WTC11 (cell line): ENCODE measurements at regions not wholly inside any gene's neighbourhood (a gene's known extent, or its start where the extent isn't known, plus 50 kb on each side); places are given as distances from the start of the nearest gene placed in this dataset.
"Not testable (repeated sequence)": the region's sequence is repeated elsewhere in the genome, so short reads cannot be mapped to it uniquely, and the experiment has no call there.

Experiments
- ATAC-seq: fragments of 200-7000 bp; cut with Tn5 transposase; 2 replicates; pipeline ENCODE4 v1.10.0; 2021; ENCODE audit warnings: mild to moderate bottlenecking, moderate library complexity
- CTCF ChIA-PET: fragments of 300-600 bp; sonication (Branson Sonifier 250); formaldehyde crosslinking; loops from one replicate; lab custom pipeline; 2021; ENCODE audit warnings: antibody characterized with exemption; lab: Charles Lee
- POLR2A ChIA-PET: fragments of 350-600 bp; sonication (Branson Sonifier 250); formaldehyde crosslinking; loops from one replicate; lab custom pipeline; 2021; ENCODE audit warnings: antibody characterized with exemption; lab: Charles Lee
- DNase-seq: peaks from one replicate; pipeline ENCODE4 v3.0.0; 2021; ENCODE audit warnings: low spot score
- H3K27ac Mint-ChIP-seq: 2 replicates; pipeline ENCODE4 v1.8.0; 2021; ENCODE audit warnings: mixed read lengths
- H3K27me3 Mint-ChIP-seq: 2 replicates; pipeline ENCODE4 v1.8.0; 2021; ENCODE audit warnings: low read depth, mild to moderate bottlenecking, moderate library complexity, mixed read lengths
- H3K36me3 Mint-ChIP-seq: 2 replicates; pipeline ENCODE4 v1.8.0; 2021; ENCODE audit warnings: mixed read lengths
- H3K4me1 Mint-ChIP-seq: 2 replicates; pipeline ENCODE4 v1.8.0; 2022; ENCODE audit warnings: mixed read lengths
- H3K4me3 Mint-ChIP-seq: 2 replicates; pipeline ENCODE4 v1.8.0; 2021; ENCODE audit warnings: mild to moderate bottlenecking, moderate library complexity, mixed read lengths
- H3K9me3 Mint-ChIP-seq: 2 replicates; pipeline ENCODE4 v1.8.0; 2021; ENCODE audit warnings: mixed read lengths
- ETV6 ChIP-seq: sonication (generic); formaldehyde crosslinking; IDR thresholded peaks from 2 replicates; pipeline ENCODE4 v1.8.1; 2022; ENCODE audit warnings: mild to moderate bottlenecking, missing genetic modification reagents
- FOXK1 ChIP-seq: sonication (generic); formaldehyde crosslinking; IDR thresholded peaks from 2 replicates; pipeline ENCODE4 v1.8.0; 2022; ENCODE audit warnings: mild to moderate bottlenecking, moderate library complexity, missing genetic modification reagents
- JAZF1 ChIP-seq: fragments of 250-450 bp; sonication (Bioruptor Pico); IDR thresholded peaks from 2 replicates; pipeline ENCODE4 v1.9.0; 2021; ENCODE audit warnings: moderate library complexity, mild to moderate bottlenecking, inconsistent platforms
- NFATC4 ChIP-seq: fragments of 250-450 bp; sonication (Bioruptor Pico); IDR thresholded peaks from 2 replicates; pipeline ENCODE4 v1.9.0; 2021; ENCODE audit warnings: mild to moderate bottlenecking
- NR1H2 ChIP-seq: sonication (generic); formaldehyde crosslinking; IDR thresholded peaks from 2 replicates; pipeline ENCODE4 v1.9.0; 2021; ENCODE audit warnings: mild to moderate bottlenecking, moderate library complexity, missing genetic modification reagents
- NR2C2 ChIP-seq: sonication (generic); formaldehyde crosslinking; IDR thresholded peaks from 2 replicates; pipeline ENCODE4 v1.8.0; 2022; ENCODE audit warnings: mild to moderate bottlenecking, missing genetic modification reagents
- NR3C1 ChIP-seq: sonication (generic); formaldehyde crosslinking; conservative IDR thresholded peaks from 2 replicates; pipeline ENCODE4 v1.8.1; 2023; ENCODE audit warnings: low read depth, mild to moderate bottlenecking, missing genetic modification reagents
- SP1 ChIP-seq: sonication (generic); formaldehyde crosslinking; conservative IDR thresholded peaks from 2 replicates; pipeline ENCODE4 v1.8.1; 2022; ENCODE audit warnings: missing genetic modification reagents
- TEAD1 ChIP-seq: sonication (generic); formaldehyde crosslinking; IDR thresholded peaks from 2 replicates; pipeline ENCODE4 v1.8.0; 2022; ENCODE audit warnings: mild to moderate bottlenecking, missing genetic modification reagents
- ZNF138 ChIP-seq: sonication (generic); formaldehyde crosslinking; conservative IDR thresholded peaks from 2 replicates; pipeline ENCODE4 v1.8.1; 2022; ENCODE audit warnings: mild to moderate bottlenecking, moderate library complexity, missing genetic modification reagents
- ZNF219 ChIP-seq: sonication (generic); formaldehyde crosslinking; IDR thresholded peaks from 2 replicates; pipeline ENCODE4 v1.8.0; 2023; ENCODE audit warnings: missing genetic modification reagents, mild to moderate bottlenecking, borderline replicate concordance
- ZNF232 ChIP-seq: sonication (generic); formaldehyde crosslinking; IDR thresholded peaks from 2 replicates; pipeline ENCODE4 v1.8.0; 2022; ENCODE audit warnings: mild to moderate bottlenecking, missing genetic modification reagents
- TF ChIP-seq, protein P1 (sequence below): fragments of 250-450 bp; sonication (Bioruptor Pico); IDR thresholded peaks from 2 replicates; pipeline ENCODE4 v1.8.0; 2021; ENCODE audit warnings: mild to moderate bottlenecking
- TF ChIP-seq, protein P2 (sequence below): sonication (generic); formaldehyde crosslinking; IDR thresholded peaks from 2 replicates; pipeline ENCODE4 v1.8.1; 2023; ENCODE audit warnings: mild to moderate bottlenecking, missing genetic modification reagents, moderate library complexity
- TF ChIP-seq, protein P3 (sequence below): fragments of 250-450 bp; sonication (Bioruptor Pico); IDR thresholded peaks from 2 replicates; pipeline ENCODE4 v1.9.0; 2021; ENCODE audit warnings: moderate library complexity, mild to moderate bottlenecking, inconsistent platforms, borderline replicate concordance

DNA sequence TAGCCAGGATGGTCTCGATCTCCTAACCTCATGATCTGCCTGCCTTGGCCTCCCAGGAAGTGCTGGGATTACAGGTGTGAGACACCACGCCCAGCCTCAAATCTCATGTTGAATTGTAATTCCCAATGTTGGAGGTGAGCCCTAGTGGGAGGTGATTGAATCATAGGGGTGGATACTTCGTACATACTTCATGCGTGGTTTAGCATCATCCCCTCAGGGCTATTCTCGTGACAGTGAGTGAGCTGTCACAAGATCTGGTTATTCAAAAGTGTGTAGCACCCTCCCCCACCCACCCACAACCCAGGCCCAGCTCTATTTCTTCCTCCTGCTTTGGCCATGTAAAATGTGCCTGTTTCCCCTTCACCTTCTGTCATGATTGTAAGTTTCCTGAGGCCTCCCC, 236.9 kb upstream of the IL12A start:
- no peak overlapping the region for H3K27ac Mint-ChIP-seq
- ATAC-seq (no peak), DNase-seq (no peak)
- H3K4me3 Mint-ChIP-seq = no peak overlapping the region
- H3K9me3 Mint-ChIP-seq = peaks cover 31% of the 10 kb centered on the region
- CTCF ChIA-PET = no interaction called here
- TF ChIP-seq FOXK1 (CRISPR knock-in tag) = no peak
- TF ChIP-seq, protein P1, sequence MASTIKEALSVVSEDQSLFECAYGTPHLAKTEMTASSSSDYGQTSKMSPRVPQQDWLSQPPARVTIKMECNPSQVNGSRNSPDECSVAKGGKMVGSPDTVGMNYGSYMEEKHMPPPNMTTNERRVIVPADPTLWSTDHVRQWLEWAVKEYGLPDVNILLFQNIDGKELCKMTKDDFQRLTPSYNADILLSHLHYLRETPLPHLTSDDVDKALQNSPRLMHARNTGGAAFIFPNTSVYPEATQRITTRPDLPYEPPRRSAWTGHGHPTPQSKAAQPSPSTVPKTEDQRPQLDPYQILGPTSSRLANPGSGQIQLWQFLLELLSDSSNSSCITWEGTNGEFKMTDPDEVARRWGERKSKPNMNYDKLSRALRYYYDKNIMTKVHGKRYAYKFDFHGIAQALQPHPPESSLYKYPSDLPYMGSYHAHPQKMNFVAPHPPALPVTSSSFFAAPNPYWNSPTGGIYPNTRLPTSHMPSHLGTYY (CRISPR knock-in tag) = no peak
- TF ChIP-seq NR2C2 (CRISPR knock-in tag) = no peak
- TF ChIP-seq SP1 (CRISPR knock-in tag) = no peak
- TF ChIP-seq NR1H2 (CRISPR knock-in tag) = no peak
- no peak for TF ChIP-seq NFATC4
- TF ChIP-seq, protein P2, sequence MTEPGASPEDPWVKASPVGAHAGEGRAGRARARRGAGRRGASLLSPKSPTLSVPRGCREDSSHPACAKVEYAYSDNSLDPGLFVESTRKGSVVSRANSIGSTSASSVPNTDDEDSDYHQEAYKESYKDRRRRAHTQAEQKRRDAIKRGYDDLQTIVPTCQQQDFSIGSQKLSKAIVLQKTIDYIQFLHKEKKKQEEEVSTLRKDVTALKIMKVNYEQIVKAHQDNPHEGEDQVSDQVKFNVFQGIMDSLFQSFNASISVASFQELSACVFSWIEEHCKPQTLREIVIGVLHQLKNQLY (CRISPR knock-in tag) = no peak
- TF ChIP-seq, protein P3, sequence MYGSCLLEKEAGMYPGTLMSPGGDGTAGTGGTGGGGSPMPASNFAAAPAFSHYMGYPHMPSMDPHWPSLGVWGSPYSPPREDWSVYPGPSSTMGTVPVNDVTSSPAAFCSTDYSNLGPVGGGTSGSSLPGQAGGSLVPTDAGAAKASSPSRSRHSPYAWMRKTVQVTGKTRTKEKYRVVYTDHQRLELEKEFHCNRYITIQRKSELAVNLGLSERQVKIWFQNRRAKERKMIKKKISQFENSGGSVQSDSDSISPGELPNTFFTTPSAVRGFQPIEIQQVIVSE = no peak
- no peak for TF ChIP-seq ZNF232
- TF ChIP-seq ZNF219 = no peak
- TF ChIP-seq ETV6 (CRISPR knock-in tag) = no peak
- no peak for TF ChIP-seq NR3C1 (CRISPR knock-in tag)
- TF ChIP-seq ZNF138 (CRISPR knock-in tag) = no peak
- TF ChIP-seq JAZF1 (CRISPR knock-in tag) = no peak
- H3K27me3 Mint-ChIP-seq = peaks cover under 1% of the 10 kb centered on the region; the same call in 1 of the 2 replicates
- H3K4me1 Mint-ChIP-seq = no peaks in the 10 kb centered on the region
- H3K36me3 Mint-ChIP-seq = peaks cover 24% of the 10 kb centered on the region
- POLR2A ChIA-PET = no interaction called here

DNA sequence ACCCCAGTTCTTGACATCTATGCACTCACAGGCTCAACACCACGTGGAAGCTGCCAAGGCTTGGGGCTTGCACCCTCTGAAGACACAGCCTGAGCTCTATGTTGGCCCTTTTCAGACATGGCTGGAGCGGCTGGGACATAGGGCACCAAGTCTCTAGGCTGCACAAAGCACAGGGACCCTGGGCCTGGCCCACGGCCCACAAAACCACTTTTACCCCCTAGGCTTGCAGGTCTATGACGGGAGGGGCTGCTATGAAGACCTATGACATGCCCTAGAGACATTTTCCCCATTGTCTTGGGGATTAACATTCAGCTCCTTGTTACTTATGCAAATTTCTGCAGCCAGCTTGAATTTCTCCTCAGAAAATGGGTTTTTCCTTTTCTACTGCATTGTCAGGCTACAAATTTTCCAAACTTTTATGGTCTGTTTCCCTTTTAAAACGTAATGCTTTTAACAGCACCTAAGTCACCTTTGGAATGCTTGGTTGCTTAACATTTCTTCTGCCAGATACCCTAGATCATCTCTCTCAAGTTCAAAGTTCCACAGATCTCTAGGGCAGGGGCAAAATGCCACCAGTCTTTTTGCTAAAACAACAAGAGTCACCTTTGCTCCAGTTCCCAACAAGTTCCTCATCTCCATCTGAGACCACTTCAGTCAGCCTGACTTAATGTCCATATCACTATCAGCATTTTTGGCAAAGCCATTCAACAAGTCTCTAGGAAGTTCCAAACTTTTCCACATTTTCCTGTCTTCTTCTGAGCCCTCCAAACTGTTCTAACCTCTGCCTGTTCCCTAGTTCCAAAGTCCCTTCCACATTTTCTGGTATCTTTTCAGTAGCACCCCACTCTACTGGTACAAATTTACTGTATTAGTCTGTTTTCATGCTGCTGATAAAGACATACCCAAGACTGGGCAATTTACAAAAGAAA, 232.1 kb upstream of the IL12A start:
- H3K27me3 Mint-ChIP-seq, CTCF ChIA-PET, DNase-seq, H3K4me3 Mint-ChIP-seq, POLR2A ChIA-PET, H3K27ac Mint-ChIP-seq, ATAC-seq, H3K4me1 Mint-ChIP-seq: not testable (repeated sequence)
- peaks cover 35% of the 10 kb centered on the region for H3K9me3 Mint-ChIP-seq
- peaks cover 28% of the 10 kb centered on the region for H3K36me3 Mint-ChIP-seq

DNA sequence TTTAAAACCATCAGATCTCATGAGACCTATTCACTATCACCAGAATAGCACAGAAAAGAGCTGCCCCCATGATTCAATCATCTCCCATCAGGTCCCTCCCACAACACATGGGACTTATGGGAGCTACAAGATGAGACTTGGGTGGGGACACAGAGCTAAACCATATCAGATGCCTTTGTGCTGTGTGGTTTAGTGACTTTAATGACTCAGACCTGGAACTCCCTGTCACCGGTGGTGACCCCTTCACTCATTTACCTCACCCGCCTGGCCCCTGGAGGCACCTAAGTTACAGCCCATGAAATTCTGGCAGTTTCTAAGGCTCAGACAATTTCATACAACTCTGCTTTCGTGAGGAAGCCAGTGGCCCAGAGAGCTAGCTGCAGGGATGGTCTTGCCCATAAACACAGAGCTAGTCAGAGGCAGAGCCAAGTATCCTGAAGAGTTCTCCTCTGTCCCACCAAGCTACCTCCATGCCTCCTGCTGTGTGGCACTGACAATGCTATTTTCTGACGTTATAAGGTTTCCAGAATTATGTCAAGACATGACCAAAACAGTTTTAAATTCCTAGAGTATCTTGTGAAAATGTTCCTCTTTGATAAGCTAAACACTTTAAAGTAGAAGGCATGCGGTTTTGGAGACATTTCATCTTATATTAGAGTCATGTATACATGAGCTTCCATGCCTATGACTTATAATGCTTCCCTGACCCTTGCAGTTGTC, 231.1 kb upstream of the IL12A start:
- TF ChIP-seq, protein P2 (CRISPR knock-in tag) = no peak
- CTCF ChIA-PET = no interaction called here
- Mint-ChIP-seq H3K36me3 (peaks cover 28% of the 10 kb centered on the region), H3K27ac (no peak overlapping the region), H3K4me3 (no peak overlapping the region), H3K27me3 (peaks cover 3% of the 10 kb centered on the region), H3K4me1 (peaks cover 18% of the 10 kb centered on the region), H3K9me3 (peaks cover 32% of the 10 kb centered on the region)
- DNase-seq = no peak
- no peak for ATAC-seq
- POLR2A ChIA-PET = no interaction called here

DNA sequence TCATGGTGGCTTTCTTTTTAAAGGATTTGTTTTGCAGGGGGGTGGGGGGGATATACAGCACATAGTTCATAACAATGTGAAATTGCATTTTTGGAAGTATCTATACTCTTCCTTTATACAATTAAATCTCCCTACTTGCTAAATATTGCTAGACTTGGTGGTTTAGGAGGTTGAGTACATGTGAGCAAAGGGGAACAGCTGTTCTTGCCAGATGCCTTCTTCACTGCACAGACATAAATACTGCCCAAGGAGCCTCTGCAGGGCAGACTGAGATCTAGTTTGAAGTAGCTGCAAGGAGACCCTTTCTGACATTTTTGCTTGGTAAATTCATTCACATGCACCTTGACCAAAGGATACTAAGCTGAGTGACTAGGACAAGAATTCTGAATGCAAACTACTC, 228.6 kb upstream of the IL12A start:
- H3K27me3 Mint-ChIP-seq = peaks cover 6% of the 10 kb centered on the region
- CTCF ChIA-PET = interaction anchor here (1.1 kb wide), 1 partner anchor 438 kb away, joined by 3 read pairs; no protein-coding TSS in a partner anchor
- no peak for DNase-seq
- H3K27ac Mint-ChIP-seq = no peak overlapping the region
- POLR2A ChIA-PET = no interaction called here
- ATAC-seq = no peak
- H3K4me3 Mint-ChIP-seq = no peak overlapping the region
- H3K36me3 Mint-ChIP-seq = peaks cover 20% of the 10 kb centered on the region
- peaks cover 21% of the 10 kb centered on the region for H3K9me3 Mint-ChIP-seq
- TF ChIP-seq TEAD1 (CRISPR knock-in tag) (no peak), FOXK1 (CRISPR knock-in tag) (no peak)
- peaks cover 23% of the 10 kb centered on the region for H3K4me1 Mint-ChIP-seq
